NCI-H1092 (cell line): ENCODE measurements at regions not wholly inside any gene's neighbourhood (a gene's known extent, or its start where the extent isn't known, plus 50 kb on each side); places are given as distances from the start of the nearest gene placed in this dataset.
"Not testable (repeated sequence)": the region's sequence is repeated elsewhere in the genome, so short reads cannot be mapped to it uniquely, and the experiment has no call there.

Source experiments
- DNase-seq: peaks from one replicate; lab custom pipeline; 2025; lab: John Stamatoyannopoulos, UW

- no peak for DNase-seq
These were observed 1007.9 kb upstream of the CITED2 start for GRCh38 chr6:140382355-140382754.

GRCh38 chr6:140380427-140381218 lies 1006.2 kb upstream of the CITED2 start:
- no peak for DNase-seq

- DNase-seq, result no peak
These were observed 1005.5 kb upstream of the CITED2 start for GRCh38 chr6:140379919-140380318.

- DNase-seq, result no peak
These were observed 1001.8 kb upstream of the CITED2 start for GRCh38 chr6:140376209-140376608.

- DNase-seq, result not testable (repeated sequence)
These were observed 999.3 kb upstream of the CITED2 start for GRCh38 chr6:140373728-140374127.

GRCh38 chr6:140372064-140372463 lies 997.6 kb upstream of the CITED2 start:
- DNase-seq, result no peak

- DNase-seq, result no peak
These were observed 996.8 kb upstream of the CITED2 start for GRCh38 chr6:140370976-140371870.

- no peak for DNase-seq
These were observed 996.0 kb upstream of the CITED2 start for GRCh38 chr6:140370441-140370840.

GRCh38 chr6:140366991-140367390 lies 992.5 kb upstream of the CITED2 start:
- no peak for DNase-seq

- DNase-seq, result no peak
These were observed 990.5 kb upstream of the CITED2 start for GRCh38 chr6:140364916-140365315.

- DNase-seq, result no peak
These were observed 986.2 kb upstream of the CITED2 start for GRCh38 chr6:140360651-140361050.

- DNase-seq, result no peak
These were observed 981.0 kb upstream of the CITED2 start for GRCh38 chr6:140355476-140355875.

GRCh38 chr6:140354296-140354695 lies 979.8 kb upstream of the CITED2 start:
- no peak for DNase-seq

GRCh38 chr6:140353536-140353935 lies 979.1 kb upstream of the CITED2 start:
- no peak for DNase-seq

- no peak for DNase-seq
These were observed 972.0 kb upstream of the CITED2 start for GRCh38 chr6:140346428-140346827.

GRCh38 chr6:140345935-140346334 lies 971.5 kb upstream of the CITED2 start:
- DNase-seq, result no peak

GRCh38 chr6:140344142-140344913 lies 969.9 kb upstream of the CITED2 start:
- no peak for DNase-seq

- no peak for DNase-seq
These were observed 968.7 kb upstream of the CITED2 start for GRCh38 chr6:140343128-140343527.

GRCh38 chr6:140341272-140341671 lies 966.8 kb upstream of the CITED2 start:
- DNase-seq, result no peak

GRCh38 chr6:140340795-140341194 lies 966.3 kb upstream of the CITED2 start:
- no peak for DNase-seq

GRCh38 chr6:140339084-140339483 lies 964.6 kb upstream of the CITED2 start:
- not testable (repeated sequence) for DNase-seq

- DNase-seq, result no peak
These were observed 947.4 kb upstream of the CITED2 start for GRCh38 chr6:140321891-140322290.
